ENCODE measurements at regions not wholly inside any gene's neighbourhood (a gene's known extent, or its start where the extent isn't known, plus 50 kb on each side); places are given as distances from the start of the nearest gene placed in this dataset.

GRCh38 chr12:92496790-92497189, 206.0 kb upstream of the PLEKHG7 start:
- no peak for DNase-seq (ENCODE audit: low read depth, low spot score)

DNA sequence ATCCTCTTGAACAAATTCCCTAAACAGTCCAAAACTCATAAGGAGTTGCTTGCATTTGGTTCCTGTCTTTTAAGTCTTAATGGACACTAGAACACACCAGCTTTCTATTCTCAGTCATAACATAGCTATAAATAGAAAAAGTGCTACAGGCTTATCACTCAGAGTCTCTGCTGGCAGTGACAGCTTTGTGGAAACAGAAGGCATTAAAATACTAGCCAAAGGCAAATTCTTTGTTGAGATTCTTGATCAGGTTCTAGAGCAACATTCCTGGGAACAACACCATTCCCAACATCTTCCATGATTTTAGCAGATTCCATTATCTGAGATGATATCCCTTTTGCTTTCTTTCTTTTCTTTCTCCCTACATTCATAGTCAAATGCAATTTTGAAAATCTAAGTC, 207.7 kb upstream of the PLEKHG7 start:
- DNase-seq (ENCODE audit: low read depth, low spot score) = no peak

DNA sequence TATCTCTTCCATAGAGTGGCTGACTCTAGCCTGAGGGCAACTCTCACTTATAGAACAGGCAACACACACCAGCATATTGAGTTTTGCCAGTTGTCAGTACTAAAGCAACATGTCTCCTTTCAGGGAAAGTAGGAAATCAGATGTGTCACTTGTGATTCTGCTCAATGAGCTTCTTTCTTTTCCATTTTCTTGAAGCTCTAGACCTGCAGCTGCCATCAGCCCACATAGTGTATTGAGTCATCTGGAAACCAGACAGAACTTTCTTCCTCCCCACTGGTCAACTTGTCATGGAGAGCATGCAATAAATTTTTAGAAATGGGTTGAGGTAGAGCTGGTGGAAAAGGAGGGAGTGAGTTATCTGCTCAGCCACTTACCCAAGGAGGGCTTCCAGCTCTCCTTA, 209.0 kb upstream of the PLEKHG7 start:
- no peak for DNase-seq (ENCODE audit: low read depth, low spot score)

GRCh38 chr12:92492995-92493394, 209.8 kb upstream of the PLEKHG7 start:
- DNase-seq (ENCODE audit: low read depth, low spot score) = no peak

DNA sequence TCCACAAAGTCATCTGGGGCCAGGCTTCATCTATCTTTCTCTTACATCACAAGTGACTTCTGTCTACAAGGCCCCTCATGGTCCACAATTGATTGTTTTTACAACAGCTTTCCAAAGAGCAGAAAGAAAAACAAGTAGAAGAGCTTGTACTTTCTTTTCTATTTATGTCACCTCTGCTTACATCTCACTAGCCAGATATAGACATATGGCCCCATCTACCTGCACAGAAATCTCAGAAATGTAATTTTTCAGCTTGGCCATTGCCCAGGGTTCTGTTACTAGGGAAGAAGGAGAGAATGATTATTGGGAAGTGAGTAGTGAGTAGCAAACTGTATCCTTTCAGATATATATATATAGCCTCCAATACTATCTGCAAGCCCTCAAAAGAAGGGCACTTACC, 210.5 kb upstream of the PLEKHG7 start:
- DNase-seq (ENCODE audit: low read depth, low spot score) = no peak

DNA sequence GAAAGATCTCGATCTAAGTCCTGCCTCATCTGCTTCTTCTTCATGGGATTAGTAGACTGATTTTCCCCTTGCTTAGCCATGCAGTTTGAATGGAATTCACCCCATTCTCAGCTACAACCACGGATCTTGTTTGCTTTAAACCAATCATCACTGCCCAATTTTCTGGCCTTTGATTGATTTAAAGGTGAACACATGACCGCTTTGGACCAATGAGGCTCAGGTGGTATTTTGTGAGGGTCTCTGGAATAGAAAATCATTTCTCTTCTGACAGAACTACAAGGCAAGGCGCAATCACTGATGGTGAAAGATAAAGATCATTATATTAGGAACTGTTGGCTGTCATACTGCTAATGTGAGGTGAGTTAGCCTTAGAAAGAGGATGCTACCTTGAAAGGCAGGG, 213.0 kb upstream of the PLEKHG7 start:
- no peak for DNase-seq (ENCODE audit: low read depth, low spot score)

- no peak for DNase-seq (ENCODE audit: low read depth, low spot score)
Observed at GRCh38 chr12:92488735-92489134, 214.1 kb upstream of the PLEKHG7 start.

DNA sequence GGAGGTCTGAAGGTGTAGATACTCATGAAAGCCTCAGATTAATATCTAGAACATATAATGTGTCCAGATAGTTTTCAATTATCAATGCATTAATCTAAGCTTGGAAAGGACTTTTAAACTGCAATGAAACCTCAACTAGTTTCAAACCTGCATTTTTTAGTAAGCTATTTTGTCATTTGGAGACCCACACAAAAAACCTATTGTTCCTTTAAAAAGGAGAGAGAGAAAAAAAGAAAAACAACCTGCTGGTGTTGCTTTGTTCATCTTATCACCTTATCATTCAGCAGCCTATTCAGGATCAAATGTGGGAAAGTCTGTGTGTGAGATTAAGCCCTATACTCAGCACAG, 215.7 kb upstream of the PLEKHG7 start:
- DNase-seq (ENCODE audit: low read depth, low spot score) = no peak

DNA sequence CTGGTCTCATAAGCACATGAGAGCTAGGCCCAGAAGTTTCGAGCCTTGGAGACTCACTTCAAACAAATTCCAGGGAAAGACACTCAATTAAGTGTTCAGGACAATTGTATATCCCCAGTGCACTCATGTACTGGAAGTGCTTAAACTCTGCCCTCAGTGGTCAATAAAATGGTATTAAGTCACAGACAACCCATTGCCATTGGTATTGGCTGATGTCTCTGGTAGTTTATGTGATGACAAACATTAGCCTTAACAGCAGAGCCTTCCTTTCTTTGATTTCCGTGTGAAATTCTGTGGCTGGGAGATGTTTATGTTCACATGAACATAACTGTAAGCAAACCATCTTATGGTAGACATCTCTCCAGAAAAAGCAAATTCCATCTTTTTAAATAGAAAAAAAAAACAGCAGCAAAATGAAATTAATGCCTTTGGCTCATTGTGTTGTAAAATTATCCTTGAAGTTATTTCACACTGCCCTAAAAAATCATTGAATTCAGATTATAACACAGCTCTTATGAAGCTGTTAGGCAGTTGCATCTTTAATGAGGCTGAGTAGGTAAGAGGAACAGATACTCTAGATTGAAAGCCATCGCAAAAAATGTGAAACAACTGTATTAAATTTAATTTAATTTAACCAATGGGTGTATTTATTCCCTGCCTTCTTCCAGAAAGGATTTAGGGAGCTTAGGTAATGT, 216.2 kb upstream of the PLEKHG7 start:
- no peak for DNase-seq (ENCODE audit: low read depth, low spot score)

GRCh38 chr12:92485351-92486348, 217.1 kb upstream of the PLEKHG7 start:
- DNase-seq (ENCODE audit: low read depth, low spot score) = no peak

DNA sequence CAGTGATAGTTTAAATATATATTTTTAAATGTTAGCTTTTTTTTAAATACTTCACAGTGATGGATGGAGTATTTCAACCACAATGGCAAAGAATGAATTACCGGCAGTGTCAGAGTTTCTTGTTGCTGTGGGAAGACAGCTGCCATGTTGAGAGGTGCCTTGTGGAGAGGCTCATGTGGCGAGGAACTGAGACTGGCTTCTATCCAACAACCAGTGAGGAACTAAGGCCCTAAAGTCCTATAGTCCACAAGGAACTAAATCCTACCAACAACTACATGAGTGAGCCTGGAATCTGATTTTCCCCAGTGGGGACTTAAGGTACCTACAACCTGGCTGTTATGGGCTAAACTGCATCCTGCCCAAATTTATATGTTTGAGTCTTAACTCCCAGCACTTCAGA, 220.2 kb upstream of the PLEKHG7 start:
- DNase-seq (ENCODE audit: low read depth, low spot score) = no peak

- no peak for DNase-seq (ENCODE audit: low read depth, low spot score)
Observed at GRCh38 chr12:92481066-92481465, 221.7 kb upstream of the PLEKHG7 start.

DNA sequence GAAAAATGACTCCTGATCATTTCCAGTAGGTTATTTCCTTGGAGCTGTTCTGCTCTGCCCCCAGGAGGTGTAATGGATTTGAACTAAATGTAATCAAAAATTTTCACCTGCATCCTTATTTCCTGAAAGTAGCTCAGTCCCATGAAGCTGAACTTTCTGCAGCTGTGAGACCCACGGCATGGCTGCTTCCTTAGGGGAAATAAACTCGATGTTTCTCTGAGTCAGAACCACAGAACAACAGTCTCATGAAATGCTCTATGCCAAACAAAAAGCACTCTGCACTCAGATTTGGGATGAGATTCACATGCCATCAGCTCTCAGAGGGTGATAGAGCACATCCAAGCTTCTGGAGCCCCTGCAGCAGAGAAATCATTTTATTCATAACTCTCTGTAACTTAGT, 224.1 kb upstream of the PLEKHG7 start:
- DNase-seq (ENCODE audit: low read depth, low spot score) = no peak

DNA sequence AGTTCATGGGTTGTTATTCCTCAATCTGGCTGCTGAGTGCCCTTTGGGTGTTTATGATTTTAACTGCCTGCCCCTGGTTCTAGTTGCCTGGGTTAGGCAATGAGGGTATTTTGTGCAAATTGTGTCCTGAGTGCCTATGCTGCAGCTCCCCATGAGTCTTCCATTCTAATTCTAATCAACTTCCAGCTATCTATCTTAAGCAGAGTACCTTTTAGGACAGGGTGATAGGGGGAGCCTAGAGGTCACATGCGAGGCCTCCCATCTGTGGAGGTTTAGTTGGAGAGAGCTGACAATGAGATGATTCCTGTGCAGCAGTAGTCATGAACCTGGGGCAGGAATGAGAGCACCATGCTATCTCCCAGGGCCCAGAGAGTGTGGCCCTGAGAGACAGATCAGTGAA, 225.9 kb upstream of the PLEKHG7 start:
- DNase-seq (ENCODE audit: low read depth, low spot score) = no peak

DNA sequence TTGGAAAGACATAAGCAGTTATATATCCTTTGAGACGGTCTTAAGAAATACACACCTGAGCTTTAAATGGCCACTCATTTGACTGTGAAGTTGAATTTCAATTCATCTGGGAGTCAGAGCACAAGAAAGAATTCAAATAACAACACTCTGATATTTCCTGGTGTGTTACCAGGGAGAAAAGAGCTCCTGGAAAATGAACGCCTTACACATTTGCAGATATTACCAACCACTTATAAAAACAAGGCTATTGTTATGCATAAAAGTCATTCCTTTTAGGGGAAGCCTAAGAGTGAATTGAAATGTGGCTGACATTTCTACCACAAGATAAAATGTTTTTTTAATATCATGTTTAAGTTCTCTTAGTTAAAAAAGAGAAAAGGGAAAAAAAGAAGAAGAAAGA, 229.2 kb upstream of the PLEKHG7 start:
- no peak for DNase-seq (ENCODE audit: low read depth, low spot score)

- DNase-seq (ENCODE audit: low read depth, low spot score) = no peak
Observed at GRCh38 chr12:92472201-92472600, 230.6 kb upstream of the PLEKHG7 start.

DNA sequence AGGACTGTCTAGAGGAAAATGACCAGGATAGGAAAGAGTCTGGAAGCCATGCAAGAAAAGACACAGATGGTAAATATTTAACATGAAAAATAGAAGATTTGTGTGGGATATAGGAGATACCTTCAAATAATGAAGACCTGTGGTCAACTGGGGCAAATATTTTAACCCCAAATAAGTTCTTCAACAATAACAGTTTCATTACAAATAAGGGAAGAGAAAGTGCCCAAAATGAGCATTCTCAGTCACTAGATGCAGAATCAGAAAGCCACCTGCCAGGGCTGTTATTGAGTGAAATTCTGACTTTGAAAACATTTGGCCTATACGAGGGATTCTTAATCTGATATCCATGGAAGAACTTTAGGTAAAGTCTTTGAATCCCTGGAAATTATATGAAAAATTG, 231.2 kb upstream of the PLEKHG7 start:
- DNase-seq (ENCODE audit: low read depth, low spot score) = no peak

DNA sequence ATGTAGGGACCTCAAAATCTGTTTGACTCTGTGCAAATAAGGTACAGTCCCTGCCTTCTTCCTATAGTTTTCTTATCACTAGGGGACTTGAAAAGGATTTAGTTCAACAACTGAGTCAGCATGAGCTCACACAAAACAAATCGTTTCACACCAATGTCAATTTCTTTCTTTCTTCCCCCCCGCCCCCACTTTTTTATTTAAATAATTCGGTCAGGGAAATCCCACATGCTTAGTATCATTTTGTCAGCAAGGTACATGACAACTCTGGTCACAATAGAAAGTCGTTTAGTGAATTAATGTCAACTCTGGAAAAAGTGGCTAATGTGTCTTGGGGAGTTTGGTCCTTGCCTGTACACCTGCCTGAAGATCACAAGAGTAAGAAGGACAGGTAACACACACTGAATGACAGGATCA, 232.2 kb upstream of the PLEKHG7 start:
- peak; percentile 12 for DNase-seq (ENCODE audit: low read depth, low spot score)

DNA sequence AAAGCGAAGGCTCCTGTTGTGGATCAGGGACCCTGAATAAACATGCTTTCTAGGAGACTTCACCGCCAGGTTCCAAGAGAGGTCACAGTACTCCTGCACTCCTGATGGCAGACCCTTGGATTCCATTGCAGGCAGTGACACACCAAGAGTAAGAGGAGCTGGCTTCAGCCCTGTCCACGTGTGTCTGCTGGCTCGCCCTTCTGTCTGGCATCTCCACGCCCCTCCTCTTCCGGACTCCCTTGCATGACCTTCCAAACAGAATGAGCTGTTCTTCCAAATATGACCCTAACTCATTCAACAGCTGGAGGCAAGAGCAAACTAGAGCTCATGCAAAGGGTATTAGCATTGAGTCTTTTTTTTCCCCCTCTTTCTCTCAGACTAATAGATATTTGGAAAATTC, 233.0 kb upstream of the PLEKHG7 start:
- no peak for DNase-seq (ENCODE audit: low read depth, low spot score)

DNA sequence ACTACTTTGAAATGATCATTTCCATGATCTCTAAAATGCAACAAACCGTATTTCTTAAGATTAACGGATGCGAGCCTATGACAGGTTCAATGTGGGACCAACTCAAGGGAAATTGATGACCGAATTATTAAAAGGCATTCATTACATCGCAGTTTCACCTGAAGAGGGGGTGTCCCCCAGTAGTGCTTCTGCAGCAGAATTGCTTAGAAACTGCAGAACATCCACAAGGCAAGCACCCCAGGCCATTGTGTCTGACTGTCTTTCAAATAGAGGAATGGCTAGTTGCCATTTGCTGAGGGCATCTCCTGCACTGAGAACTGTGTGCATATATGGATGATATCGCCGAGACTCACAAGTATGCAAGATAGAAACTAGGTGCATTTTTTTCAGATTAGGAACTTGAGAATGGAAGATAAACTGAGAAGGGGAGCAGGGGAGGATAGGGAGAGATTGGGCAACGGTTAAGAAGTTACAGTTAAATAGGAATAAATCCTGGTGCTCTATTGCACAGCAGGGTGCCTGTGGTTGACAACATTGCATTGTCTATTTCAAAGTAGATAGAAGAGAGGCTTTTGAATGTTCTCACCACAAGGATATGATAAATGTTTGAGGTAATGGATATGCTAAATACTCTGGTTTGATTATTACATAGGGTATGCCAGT, 234.3 kb upstream of the PLEKHG7 start:
- no peak for DNase-seq (ENCODE audit: low read depth, low spot score)

- no peak for DNase-seq (ENCODE audit: low read depth, low spot score)
Observed at GRCh38 chr12:92467886-92468285, 234.9 kb upstream of the PLEKHG7 start.

All from activated CD4-positive, CD25-positive, alpha-beta regulatory T cell treated with anti-CD3 and anti-CD28 coated beads, Interleukin-2, amount 50 U/mL, for 16 hours (primary cell).